ENCODE measurements at regions not wholly inside any gene's neighbourhood (a gene's known extent, or its start where the extent isn't known, plus 50 kb on each side); places are given as distances from the start of the nearest gene placed in this dataset.

DNA sequence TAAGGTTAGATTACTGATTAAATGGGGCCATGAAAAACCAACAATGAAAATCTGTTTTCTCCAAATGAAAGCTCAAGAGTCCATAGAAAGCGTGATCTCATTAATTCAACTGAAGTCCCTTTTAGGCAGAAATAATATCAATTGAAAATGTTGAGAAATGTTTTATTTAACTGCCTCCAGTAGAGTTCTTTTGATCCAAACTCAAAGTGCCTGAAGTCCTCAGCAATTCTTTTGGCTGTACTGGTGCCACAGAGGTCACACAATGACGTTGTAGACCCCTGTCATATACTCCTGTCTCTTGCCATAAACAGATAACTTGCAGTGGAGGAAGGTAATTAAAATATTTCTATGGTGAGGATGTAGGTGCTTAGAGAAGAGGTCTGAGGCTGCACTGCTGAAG lies 1420.5 kb downstream of the CDH12 start:
- TF ChIP-seq, protein P1, sequence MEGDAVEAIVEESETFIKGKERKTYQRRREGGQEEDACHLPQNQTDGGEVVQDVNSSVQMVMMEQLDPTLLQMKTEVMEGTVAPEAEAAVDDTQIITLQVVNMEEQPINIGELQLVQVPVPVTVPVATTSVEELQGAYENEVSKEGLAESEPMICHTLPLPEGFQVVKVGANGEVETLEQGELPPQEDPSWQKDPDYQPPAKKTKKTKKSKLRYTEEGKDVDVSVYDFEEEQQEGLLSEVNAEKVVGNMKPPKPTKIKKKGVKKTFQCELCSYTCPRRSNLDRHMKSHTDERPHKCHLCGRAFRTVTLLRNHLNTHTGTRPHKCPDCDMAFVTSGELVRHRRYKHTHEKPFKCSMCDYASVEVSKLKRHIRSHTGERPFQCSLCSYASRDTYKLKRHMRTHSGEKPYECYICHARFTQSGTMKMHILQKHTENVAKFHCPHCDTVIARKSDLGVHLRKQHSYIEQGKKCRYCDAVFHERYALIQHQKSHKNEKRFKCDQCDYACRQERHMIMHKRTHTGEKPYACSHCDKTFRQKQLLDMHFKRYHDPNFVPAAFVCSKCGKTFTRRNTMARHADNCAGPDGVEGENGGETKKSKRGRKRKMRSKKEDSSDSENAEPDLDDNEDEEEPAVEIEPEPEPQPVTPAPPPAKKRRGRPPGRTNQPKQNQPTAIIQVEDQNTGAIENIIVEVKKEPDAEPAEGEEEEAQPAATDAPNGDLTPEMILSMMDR (conservative IDR thresholded peaks at IDR 0.05; ENCODE audit: low read depth, low read length): no peak
- TF ChIP-seq EZH2 (IDR thresholded peaks at IDR 0.05; ENCODE audit: borderline replicate concordance, low read depth, low read length, poor library complexity, severe bottlenecking): no peak

Data from A673 (cell line).